ENCODE measurements at regions not wholly inside any gene's neighbourhood (a gene's known extent, or its start where the extent isn't known, plus 50 kb on each side); places are given as distances from the start of the nearest gene placed in this dataset.

DNA sequence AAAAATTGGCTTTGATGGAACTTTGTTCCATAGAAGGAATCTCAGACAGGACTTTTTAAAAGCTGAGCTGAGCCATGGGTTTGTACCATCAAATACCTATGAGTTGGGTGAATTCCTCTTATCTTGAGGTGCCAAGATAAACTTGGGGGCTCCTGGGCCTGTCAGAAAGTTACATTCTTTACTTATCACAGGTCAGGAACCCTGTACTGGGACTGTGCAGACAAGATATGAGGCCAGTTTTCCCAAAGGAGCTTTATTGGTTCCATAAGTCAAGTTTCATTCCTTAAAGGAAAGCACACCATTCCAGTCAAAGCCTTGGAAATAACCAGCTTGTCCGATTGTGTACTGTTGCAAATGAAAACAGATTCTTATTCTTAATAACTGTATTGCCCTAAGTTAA lies 72.4 kb upstream of the PACRGL start:
- H3K4me1 ChIP-seq (ENCODE audit: insufficient read depth, low read length), result no peaks in the 10 kb centered on the region
- no peaks in the 10 kb centered on the region for H3K27me3 ChIP-seq (ENCODE audit: control insufficient read depth in 1 of 2, insufficient read depth in 2 of 2, low read length in 2 of 2)
- H2AFZ ChIP-seq (ENCODE audit: low read length), result no peak overlapping the region
- no peaks in the 10 kb centered on the region for H3K9me3 ChIP-seq (ENCODE audit: low read length)
- no peak overlapping the region for H3K9ac ChIP-seq (ENCODE audit: insufficient read depth, low read depth, low read length)
- ATAC-seq (no peak), DNase-seq (ENCODE audit: low spot score) (no peak), FAIRE-seq (no peak)
- intact Hi-C loops (cut with micrococcal nuclease; ENCODE audit: unreplicated experiment), result no loop called here
- in situ Hi-C loops (cut with HindIII; ENCODE audit: extremely low pct_ligation_motif_present, low pct_unique_long_range_greater_than_20kb), result no loop called here
- ChIA-PET CTCF (ENCODE audit: low intra/inter-chr PET ratio, low total read pairs) (no interaction called here), POLR2A (no interaction called here)
- H4K20me1 ChIP-seq (ENCODE audit: insufficient read depth, low read length), result no peaks in the 10 kb centered on the region
- no TSS peak for BruUV-seq (replicated peaks)
- no peak overlapping the region for H3K27ac ChIP-seq (ENCODE audit: extremely low read length, insufficient read depth, low read length)
- no peaks in the 10 kb centered on the region for H3K36me3 ChIP-seq (replicated peaks in 1 of 2; ENCODE audit: control insufficient read depth in 1 of 2, insufficient read depth in 2 of 2, low read length in 2 of 2)
- H3K79me2 ChIP-seq (ENCODE audit: insufficient read depth, low read length), result no peaks in the 10 kb centered on the region
- H3K4me3 ChIP-seq (replicated peaks in 1 of 3; ENCODE audit: insufficient read depth in 1 of 3, low read depth in 2 of 3, low read length in 3 of 3), result no peak overlapping the region
- 8% methylated on average over 1 of the region's 1 CpG for WGBS (ENCODE audit: low lambda C conversion rate)
- no peak overlapping the region for H3K4me2 ChIP-seq (ENCODE audit: low read depth, low read length)
- TF ChIP-seq, protein P1, sequence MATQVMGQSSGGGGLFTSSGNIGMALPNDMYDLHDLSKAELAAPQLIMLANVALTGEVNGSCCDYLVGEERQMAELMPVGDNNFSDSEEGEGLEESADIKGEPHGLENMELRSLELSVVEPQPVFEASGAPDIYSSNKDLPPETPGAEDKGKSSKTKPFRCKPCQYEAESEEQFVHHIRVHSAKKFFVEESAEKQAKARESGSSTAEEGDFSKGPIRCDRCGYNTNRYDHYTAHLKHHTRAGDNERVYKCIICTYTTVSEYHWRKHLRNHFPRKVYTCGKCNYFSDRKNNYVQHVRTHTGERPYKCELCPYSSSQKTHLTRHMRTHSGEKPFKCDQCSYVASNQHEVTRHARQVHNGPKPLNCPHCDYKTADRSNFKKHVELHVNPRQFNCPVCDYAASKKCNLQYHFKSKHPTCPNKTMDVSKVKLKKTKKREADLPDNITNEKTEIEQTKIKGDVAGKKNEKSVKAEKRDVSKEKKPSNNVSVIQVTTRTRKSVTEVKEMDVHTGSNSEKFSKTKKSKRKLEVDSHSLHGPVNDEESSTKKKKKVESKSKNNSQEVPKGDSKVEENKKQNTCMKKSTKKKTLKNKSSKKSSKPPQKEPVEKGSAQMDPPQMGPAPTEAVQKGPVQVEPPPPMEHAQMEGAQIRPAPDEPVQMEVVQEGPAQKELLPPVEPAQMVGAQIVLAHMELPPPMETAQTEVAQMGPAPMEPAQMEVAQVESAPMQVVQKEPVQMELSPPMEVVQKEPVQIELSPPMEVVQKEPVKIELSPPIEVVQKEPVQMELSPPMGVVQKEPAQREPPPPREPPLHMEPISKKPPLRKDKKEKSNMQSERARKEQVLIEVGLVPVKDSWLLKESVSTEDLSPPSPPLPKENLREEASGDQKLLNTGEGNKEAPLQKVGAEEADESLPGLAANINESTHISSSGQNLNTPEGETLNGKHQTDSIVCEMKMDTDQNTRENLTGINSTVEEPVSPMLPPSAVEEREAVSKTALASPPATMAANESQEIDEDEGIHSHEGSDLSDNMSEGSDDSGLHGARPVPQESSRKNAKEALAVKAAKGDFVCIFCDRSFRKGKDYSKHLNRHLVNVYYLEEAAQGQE (IDR thresholded peaks at IDR 0.05; ENCODE audit: borderline replicate concordance in 1 of 2, low read depth in 1 of 2, low read length in 2 of 2), result no peak
- TF ChIP-seq ZNF546 (CRISPR knock-in tag; conservative IDR thresholded peaks at IDR 0.05) (no peak), ZNF33A (CRISPR knock-in tag; IDR thresholded peaks at IDR 0.05; ENCODE audit: borderline replicate concordance) (no peak), REPIN1 (CRISPR knock-in tag; IDR thresholded peaks at IDR 0.05; ENCODE audit: borderline replicate concordance, low read depth) (no peak), ZNF850 (CRISPR knock-in tag; conservative IDR thresholded peaks at IDR 0.05) (no peak), MTA3 (CRISPR knock-in tag; IDR thresholded peaks at IDR 0.05) (no peak), MAFG (CRISPR knock-in tag; IDR thresholded peaks at IDR 0.05) (no peak), ZNF720 (CRISPR knock-in tag; IDR thresholded peaks at IDR 0.05) (no peak), ETV5 (CRISPR knock-in tag; IDR thresholded peaks at IDR 0.05; ENCODE audit: borderline replicate concordance) (no peak), HOXD1 (CRISPR knock-in tag; IDR thresholded peaks at IDR 0.05) (no peak)
- TF ChIP-seq, protein P2, sequence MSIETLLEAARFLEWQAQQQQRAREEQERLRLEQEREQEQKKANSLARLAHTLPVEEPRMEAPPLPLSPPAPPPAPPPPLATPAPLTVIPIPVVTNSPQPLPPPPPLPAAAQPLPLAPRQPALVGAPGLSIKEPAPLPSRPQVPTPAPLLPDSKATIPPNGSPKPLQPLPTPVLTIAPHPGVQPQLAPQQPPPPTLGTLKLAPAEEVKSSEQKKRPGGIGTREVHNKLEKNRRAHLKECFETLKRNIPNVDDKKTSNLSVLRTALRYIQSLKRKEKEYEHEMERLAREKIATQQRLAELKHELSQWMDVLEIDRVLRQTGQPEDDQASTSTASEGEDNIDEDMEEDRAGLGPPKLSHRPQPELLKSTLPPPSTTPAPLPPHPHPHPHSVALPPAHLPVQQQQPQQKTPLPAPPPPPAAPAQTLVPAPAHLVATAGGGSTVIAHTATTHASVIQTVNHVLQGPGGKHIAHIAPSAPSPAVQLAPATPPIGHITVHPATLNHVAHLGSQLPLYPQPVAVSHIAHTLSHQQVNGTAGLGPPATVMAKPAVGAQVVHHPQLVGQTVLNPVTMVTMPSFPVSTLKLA (IDR thresholded peaks at IDR 0.05), result no peak
- TF ChIP-seq, protein P3, sequence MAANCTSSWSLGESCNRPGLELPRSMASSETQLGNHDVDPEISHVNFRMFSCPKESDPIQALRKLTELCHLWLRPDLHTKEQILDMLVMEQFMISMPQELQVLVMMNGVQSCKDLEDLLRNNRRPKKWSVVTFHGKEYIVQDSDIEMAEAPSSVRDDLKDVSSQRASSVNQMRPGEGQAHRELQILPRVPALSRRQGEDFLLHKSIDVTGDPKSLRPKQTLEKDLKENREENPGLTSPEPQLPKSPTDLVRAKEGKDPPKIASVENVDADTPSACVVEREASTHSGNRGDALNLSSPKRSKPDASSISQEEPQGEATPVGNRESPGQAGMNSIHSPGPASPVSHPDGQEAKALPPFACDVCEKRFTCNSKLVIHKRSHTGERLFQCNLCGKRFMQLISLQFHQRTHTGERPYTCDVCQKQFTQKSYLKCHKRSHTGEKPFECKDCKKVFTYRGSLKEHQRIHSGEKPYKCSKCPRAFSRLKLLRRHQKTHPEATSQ (CRISPR knock-in tag; IDR thresholded peaks at IDR 0.05; ENCODE audit: borderline replicate concordance), result no peak
- TF ChIP-seq, protein P4, sequence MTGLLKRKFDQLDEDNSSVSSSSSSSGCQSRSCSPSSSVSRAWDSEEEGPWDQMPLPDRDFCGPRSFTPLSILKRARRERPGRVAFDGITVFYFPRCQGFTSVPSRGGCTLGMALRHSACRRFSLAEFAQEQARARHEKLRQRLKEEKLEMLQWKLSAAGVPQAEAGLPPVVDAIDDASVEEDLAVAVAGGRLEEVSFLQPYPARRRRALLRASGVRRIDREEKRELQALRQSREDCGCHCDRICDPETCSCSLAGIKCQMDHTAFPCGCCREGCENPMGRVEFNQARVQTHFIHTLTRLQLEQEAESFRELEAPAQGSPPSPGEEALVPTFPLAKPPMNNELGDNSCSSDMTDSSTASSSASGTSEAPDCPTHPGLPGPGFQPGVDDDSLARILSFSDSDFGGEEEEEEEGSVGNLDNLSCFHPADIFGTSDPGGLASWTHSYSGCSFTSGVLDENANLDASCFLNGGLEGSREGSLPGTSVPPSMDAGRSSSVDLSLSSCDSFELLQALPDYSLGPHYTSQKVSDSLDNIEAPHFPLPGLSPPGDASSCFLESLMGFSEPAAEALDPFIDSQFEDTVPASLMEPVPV (CRISPR knock-in tag; IDR thresholded peaks at IDR 0.05), result no peak
- TF ChIP-seq, protein P5, sequence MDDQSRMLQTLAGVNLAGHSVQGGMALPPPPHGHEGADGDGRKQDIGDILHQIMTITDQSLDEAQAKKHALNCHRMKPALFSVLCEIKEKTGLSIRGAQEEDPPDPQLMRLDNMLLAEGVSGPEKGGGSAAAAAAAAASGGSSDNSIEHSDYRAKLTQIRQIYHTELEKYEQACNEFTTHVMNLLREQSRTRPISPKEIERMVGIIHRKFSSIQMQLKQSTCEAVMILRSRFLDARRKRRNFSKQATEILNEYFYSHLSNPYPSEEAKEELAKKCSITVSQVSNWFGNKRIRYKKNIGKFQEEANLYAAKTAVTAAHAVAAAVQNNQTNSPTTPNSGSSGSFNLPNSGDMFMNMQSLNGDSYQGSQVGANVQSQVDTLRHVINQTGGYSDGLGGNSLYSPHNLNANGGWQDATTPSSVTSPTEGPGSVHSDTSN (CRISPR knock-in tag; IDR thresholded peaks at IDR 0.05; ENCODE audit: borderline replicate concordance), result no peak
- TF ChIP-seq, protein P6, sequence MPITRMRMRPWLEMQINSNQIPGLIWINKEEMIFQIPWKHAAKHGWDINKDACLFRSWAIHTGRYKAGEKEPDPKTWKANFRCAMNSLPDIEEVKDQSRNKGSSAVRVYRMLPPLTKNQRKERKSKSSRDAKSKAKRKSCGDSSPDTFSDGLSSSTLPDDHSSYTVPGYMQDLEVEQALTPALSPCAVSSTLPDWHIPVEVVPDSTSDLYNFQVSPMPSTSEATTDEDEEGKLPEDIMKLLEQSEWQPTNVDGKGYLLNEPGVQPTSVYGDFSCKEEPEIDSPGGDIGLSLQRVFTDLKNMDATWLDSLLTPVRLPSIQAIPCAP (CRISPR knock-in tag; IDR thresholded peaks at IDR 0.05; ENCODE audit: low read depth), result no peak
